GM04504 (cell line): ENCODE measurements at regions not wholly inside any gene's neighbourhood (a gene's known extent, or its start where the extent isn't known, plus 50 kb on each side); places are given as distances from the start of the nearest gene placed in this dataset.
A peak's percentile ranks its signal among the peaks of the same experiment; 100 is the strongest.

Experiments
- DNase-seq: peaks from one replicate; pipeline ENCODE4 v3.0.0-alpha.2; 2012; ENCODE audit warnings: low read depth

GRCh38 chr2:107627926-107628325, 198.8 kb upstream of the RGPD4 start:
- no peak for DNase-seq

GRCh38 chr2:107633580-107634147, 193.0 kb upstream of the RGPD4 start:
- DNase-seq: peak; percentile 3

- DNase-seq: no peak
These were observed 192.5 kb upstream of the RGPD4 start for GRCh38 chr2:107634172-107634571.

GRCh38 chr2:107635883-107636282, 190.8 kb upstream of the RGPD4 start:
- no peak for DNase-seq

GRCh38 chr2:107645586-107645985, 181.1 kb upstream of the RGPD4 start:
- DNase-seq: no peak

- DNase-seq: no peak
These were observed 177.8 kb upstream of the RGPD4 start for GRCh38 chr2:107648781-107649404.

GRCh38 chr2:107657049-107657448, 169.6 kb upstream of the RGPD4 start:
- DNase-seq: no peak

- DNase-seq: no peak
These were observed 163.1 kb upstream of the RGPD4 start for GRCh38 chr2:107663632-107664031.

- no peak for DNase-seq
These were observed 157.4 kb upstream of the RGPD4 start for GRCh38 chr2:107669335-107669734.

- DNase-seq: no peak
These were observed 144.8 kb upstream of the RGPD4 start for GRCh38 chr2:107681936-107682335.

- no peak for DNase-seq
These were observed 142.3 kb upstream of the RGPD4 start for GRCh38 chr2:107684421-107684820.

- DNase-seq: no peak
These were observed 141.2 kb upstream of the RGPD4 start for GRCh38 chr2:107685421-107685986.

- no peak for DNase-seq
These were observed 139.6 kb upstream of the RGPD4 start for GRCh38 chr2:107687073-107687472.

GRCh38 chr2:107688135-107688534, 138.6 kb upstream of the RGPD4 start:
- DNase-seq: no peak

GRCh38 chr2:107693604-107694003, 133.1 kb upstream of the RGPD4 start:
- DNase-seq: no peak

GRCh38 chr2:107694667-107695066, 132.0 kb upstream of the RGPD4 start:
- no peak for DNase-seq

GRCh38 chr2:107697385-107697784, 129.3 kb upstream of the RGPD4 start:
- DNase-seq: no peak

GRCh38 chr2:107698861-107699260, 127.8 kb upstream of the RGPD4 start:
- no peak for DNase-seq

GRCh38 chr2:107700073-107700472, 126.6 kb upstream of the RGPD4 start:
- DNase-seq: no peak

- no peak for DNase-seq
These were observed 114.8 kb upstream of the RGPD4 start for GRCh38 chr2:107711941-107712340.

GRCh38 chr2:107712857-107713256, 113.8 kb upstream of the RGPD4 start:
- no peak for DNase-seq

- no peak for DNase-seq
These were observed 109.0 kb upstream of the RGPD4 start for GRCh38 chr2:107717661-107718060.

GRCh38 chr2:107719141-107719540, 107.6 kb upstream of the RGPD4 start:
- DNase-seq: no peak

GRCh38 chr2:107719836-107720235, 106.9 kb upstream of the RGPD4 start:
- DNase-seq: no peak
